ENCODE measurements at regions not wholly inside any gene's neighbourhood (a gene's known extent, or its start where the extent isn't known, plus 50 kb on each side); places are given as distances from the start of the nearest gene placed in this dataset.

DNA sequence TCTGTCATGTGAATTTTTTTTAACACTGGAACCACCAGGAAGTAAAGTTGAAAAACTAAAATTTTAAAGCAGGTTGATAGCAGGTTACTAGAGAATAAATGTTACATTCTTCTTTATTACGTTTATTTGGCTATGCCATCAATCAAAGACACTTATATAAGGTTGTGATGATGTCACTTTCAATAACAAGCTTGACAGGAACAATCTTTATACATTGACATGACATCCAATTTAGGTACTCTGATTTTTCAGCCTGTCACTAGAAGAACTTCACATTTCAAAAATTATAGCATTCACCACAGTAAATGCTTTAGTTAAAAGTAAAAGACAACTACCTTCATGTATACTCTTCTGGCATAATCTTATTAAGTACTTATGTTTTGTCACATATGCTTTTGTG, 696.8 kb upstream of the NCAM2 start:
- no peaks in the 10 kb centered on the region for H3K36me3 ChIP-seq (ENCODE audit: insufficient read depth, low read length)
- TF ChIP-seq, protein P1, sequence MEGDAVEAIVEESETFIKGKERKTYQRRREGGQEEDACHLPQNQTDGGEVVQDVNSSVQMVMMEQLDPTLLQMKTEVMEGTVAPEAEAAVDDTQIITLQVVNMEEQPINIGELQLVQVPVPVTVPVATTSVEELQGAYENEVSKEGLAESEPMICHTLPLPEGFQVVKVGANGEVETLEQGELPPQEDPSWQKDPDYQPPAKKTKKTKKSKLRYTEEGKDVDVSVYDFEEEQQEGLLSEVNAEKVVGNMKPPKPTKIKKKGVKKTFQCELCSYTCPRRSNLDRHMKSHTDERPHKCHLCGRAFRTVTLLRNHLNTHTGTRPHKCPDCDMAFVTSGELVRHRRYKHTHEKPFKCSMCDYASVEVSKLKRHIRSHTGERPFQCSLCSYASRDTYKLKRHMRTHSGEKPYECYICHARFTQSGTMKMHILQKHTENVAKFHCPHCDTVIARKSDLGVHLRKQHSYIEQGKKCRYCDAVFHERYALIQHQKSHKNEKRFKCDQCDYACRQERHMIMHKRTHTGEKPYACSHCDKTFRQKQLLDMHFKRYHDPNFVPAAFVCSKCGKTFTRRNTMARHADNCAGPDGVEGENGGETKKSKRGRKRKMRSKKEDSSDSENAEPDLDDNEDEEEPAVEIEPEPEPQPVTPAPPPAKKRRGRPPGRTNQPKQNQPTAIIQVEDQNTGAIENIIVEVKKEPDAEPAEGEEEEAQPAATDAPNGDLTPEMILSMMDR (conservative IDR thresholded peaks at IDR 0.05; ENCODE audit: low read length), result no peak
- no peak for TF ChIP-seq EZH2phosphoT487 (IDR thresholded peaks at IDR 0.05; ENCODE audit: borderline replicate concordance, low read depth, low read length)
- no peaks in the 10 kb centered on the region for H3K4me1 ChIP-seq (ENCODE audit: insufficient read depth, low read length, poor library complexity, severe bottlenecking)
- BruUV-seq (replicated peaks), result no TSS peak
- POLR2A ChIA-PET, result no interaction called here
- H3K9me3 ChIP-seq (ENCODE audit: low read length), result peaks cover 33% of the 10 kb centered on the region
- no peak for DNase-seq (ENCODE audit: low spot score)
- no peaks in the 10 kb centered on the region for H4K20me1 ChIP-seq (ENCODE audit: insufficient read depth, low read length)
- CTCF ChIA-PET (ENCODE audit: unreplicated experiment), result no interaction called here
- no peaks in the 10 kb centered on the region for H3K9me2 ChIP-seq (ENCODE audit: insufficient read depth, low read length)
- H3K4me2 ChIP-seq (ENCODE audit: low read length), result no peak overlapping the region
- no peak overlapping the region for H3K4me3 ChIP-seq (ENCODE audit: low read depth, low read length, poor library complexity, severe bottlenecking)
- intact Hi-C loops (cut with micrococcal nuclease; ENCODE audit: unreplicated experiment), result no loop called here
- H3K27ac ChIP-seq (ENCODE audit: low read depth, low read length, poor library complexity, severe bottlenecking), result no peak overlapping the region
- H3K79me2 ChIP-seq (ENCODE audit: insufficient read depth, low read depth, low read length), result no peaks in the 10 kb centered on the region
- H2AFZ ChIP-seq (ENCODE audit: low read length), result no peak overlapping the region

DNA sequence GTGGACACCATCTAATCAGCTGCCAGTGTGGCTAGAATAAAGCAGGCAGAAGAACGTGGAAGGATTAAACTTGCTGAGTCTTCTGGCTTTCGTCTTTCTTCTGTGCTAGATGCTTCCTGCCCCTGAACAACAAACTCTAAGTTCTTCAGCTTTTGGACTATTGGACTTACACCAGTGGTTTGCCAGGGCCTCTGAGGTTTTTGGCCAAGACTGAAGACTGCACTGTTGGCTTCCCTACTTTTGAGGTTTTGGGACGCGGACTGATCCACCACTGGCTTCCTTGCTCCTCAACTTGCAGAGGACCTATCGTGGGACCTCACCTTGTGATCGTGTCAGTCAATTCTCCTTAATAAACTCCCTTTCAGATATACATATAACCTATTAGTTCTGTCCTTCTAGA, 696.1 kb upstream of the NCAM2 start:
- BruUV-seq (replicated peaks), result no TSS peak
- no peaks in the 10 kb centered on the region for H3K79me2 ChIP-seq (ENCODE audit: insufficient read depth, low read depth, low read length)
- intact Hi-C loops (cut with micrococcal nuclease; ENCODE audit: unreplicated experiment), result no loop called here
- POLR2A ChIA-PET, result no interaction called here
- H4K20me1 ChIP-seq (ENCODE audit: insufficient read depth, low read length), result no peaks in the 10 kb centered on the region
- no peaks in the 10 kb centered on the region for H3K4me1 ChIP-seq (ENCODE audit: insufficient read depth, low read length, poor library complexity, severe bottlenecking)
- no peak overlapping the region for H3K27ac ChIP-seq (ENCODE audit: low read depth, low read length, poor library complexity, severe bottlenecking)
- no peak overlapping the region for H3K4me2 ChIP-seq (ENCODE audit: low read length)
- H3K36me3 ChIP-seq (ENCODE audit: insufficient read depth, low read length), result no peaks in the 10 kb centered on the region
- DNase-seq (ENCODE audit: low spot score), result no peak
- CTCF ChIA-PET (ENCODE audit: unreplicated experiment), result no interaction called here
- no peaks in the 10 kb centered on the region for H3K9me2 ChIP-seq (ENCODE audit: insufficient read depth, low read length)
- TF ChIP-seq, protein P1 (conservative IDR thresholded peaks at IDR 0.05; ENCODE audit: low read length), result no peak
- no peak for TF ChIP-seq EZH2phosphoT487 (IDR thresholded peaks at IDR 0.05; ENCODE audit: borderline replicate concordance, low read depth, low read length)
- no peak overlapping the region for H3K4me3 ChIP-seq (ENCODE audit: low read depth, low read length, poor library complexity, severe bottlenecking)
- peaks cover 29% of the 10 kb centered on the region for H3K9me3 ChIP-seq (ENCODE audit: low read length)
- no peak overlapping the region for H2AFZ ChIP-seq (ENCODE audit: low read length)

DNA sequence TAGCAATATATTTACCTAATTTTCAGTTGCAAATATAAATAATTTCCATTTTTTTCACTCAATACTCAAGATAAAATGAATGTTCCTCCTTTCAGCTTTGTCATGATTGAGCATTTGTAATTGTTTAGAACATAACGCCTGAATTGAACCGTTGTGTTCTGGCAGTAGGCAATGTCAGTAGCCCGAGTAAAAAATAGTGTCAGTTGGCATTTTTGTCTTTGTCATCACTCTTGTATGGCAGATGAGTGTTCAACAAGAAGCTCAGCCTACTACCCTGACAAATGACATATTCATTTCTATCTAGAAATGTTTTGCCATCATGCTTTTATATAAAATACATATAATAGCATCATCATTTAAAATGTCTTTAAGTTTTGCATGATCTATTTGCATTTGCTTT, 691.4 kb upstream of the NCAM2 start:
- no peaks in the 10 kb centered on the region for H4K20me1 ChIP-seq (ENCODE audit: insufficient read depth, low read length)
- no TSS peak for BruUV-seq (replicated peaks)
- H3K4me2 ChIP-seq (ENCODE audit: low read length), result no peak overlapping the region
- H3K4me1 ChIP-seq (ENCODE audit: insufficient read depth, low read length, poor library complexity, severe bottlenecking), result no peaks in the 10 kb centered on the region
- TF ChIP-seq, protein P1 (conservative IDR thresholded peaks at IDR 0.05; ENCODE audit: low read length), result no peak
- no peak for TF ChIP-seq EZH2phosphoT487 (IDR thresholded peaks at IDR 0.05; ENCODE audit: borderline replicate concordance, low read depth, low read length)
- peaks cover 47% of the 10 kb centered on the region for H3K9me3 ChIP-seq (ENCODE audit: low read length)
- H2AFZ ChIP-seq (ENCODE audit: low read length), result no peak overlapping the region
- no peak overlapping the region for H3K27ac ChIP-seq (ENCODE audit: low read depth, low read length, poor library complexity, severe bottlenecking)
- H3K4me3 ChIP-seq (ENCODE audit: low read depth, low read length, poor library complexity, severe bottlenecking), result no peak overlapping the region
- CTCF ChIA-PET (ENCODE audit: unreplicated experiment), result no interaction called here
- no peaks in the 10 kb centered on the region for H3K9me2 ChIP-seq (ENCODE audit: insufficient read depth, low read length)
- no peaks in the 10 kb centered on the region for H3K79me2 ChIP-seq (ENCODE audit: insufficient read depth, low read depth, low read length)
- POLR2A ChIA-PET, result no interaction called here
- H3K36me3 ChIP-seq (ENCODE audit: insufficient read depth, low read length), result no peaks in the 10 kb centered on the region
- intact Hi-C loops (cut with micrococcal nuclease; ENCODE audit: unreplicated experiment), result no loop called here
- no peak for DNase-seq (ENCODE audit: low spot score)

All from OCI-LY7 (cell line).